SK-N-MC (cell line): ENCODE measurements at regions not wholly inside any gene's neighbourhood (a gene's known extent, or its start where the extent isn't known, plus 50 kb on each side); places are given as distances from the start of the nearest gene placed in this dataset.

Experiments
- DNase-seq: peaks from one replicate; pipeline ENCODE4 v3.0.0-alpha.2; 2011; ENCODE audit warnings: low read depth, low spot score
- H3K27ac ChIP-seq: fragments of 200-600 bp; sonication (generic); 2 replicates; pipeline ENCODE4 v1.5.1; 2016; ENCODE audit warnings: mixed run types
- H3K36me3 ChIP-seq: fragments of 200-600 bp; sonication (generic); 2 replicates; pipeline ENCODE4 v1.6.1; 2017; ENCODE audit warnings: antibody characterized with exemption, low read length, mixed read lengths; ENCODE audit not compliant: insufficient read depth
- H3K4me3 ChIP-seq: fragments of 200-600 bp; sonication (generic); 2 replicates; pipeline ENCODE4 v1.5.1; 2016
- H3K9ac ChIP-seq: fragments of 200-600 bp; sonication (generic); 2 replicates; pipeline ENCODE4 v1.8.0; 2017; ENCODE audit warnings: mixed run types, mixed read lengths; ENCODE audit not compliant: insufficient read length
- H3K9me3 ChIP-seq: fragments of 200-600 bp; sonication (generic); 2 replicates; pipeline ENCODE4 v1.6.1; 2017; ENCODE audit warnings: low read depth, mild to moderate bottlenecking, antibody characterized with exemption, low read length, moderate library complexity, mixed read lengths
- EZH2 ChIP-seq: fragments of 200-600 bp; sonication (generic); IDR thresholded peaks from one replicate; pipeline ENCODE4 v1.6.1; 2017; ENCODE audit warnings: antibody characterized with exemption
- FOXP2 ChIP-seq: optimal IDR thresholded peaks from 2 replicates; pipeline ENCODE3; 2011; ENCODE audit warnings: mild to moderate bottlenecking, moderate library complexity; ENCODE audit not compliant: insufficient read depth; ENCODE audit errors: extremely low read length, control extremely low read depth
- POLR2AphosphoS5 ChIP-seq: IDR thresholded peaks from 2 replicates; pipeline ENCODE4 v1.6.1; 2012; ENCODE audit warnings: mild to moderate bottlenecking, low read depth, low read length, borderline replicate concordance

DNA sequence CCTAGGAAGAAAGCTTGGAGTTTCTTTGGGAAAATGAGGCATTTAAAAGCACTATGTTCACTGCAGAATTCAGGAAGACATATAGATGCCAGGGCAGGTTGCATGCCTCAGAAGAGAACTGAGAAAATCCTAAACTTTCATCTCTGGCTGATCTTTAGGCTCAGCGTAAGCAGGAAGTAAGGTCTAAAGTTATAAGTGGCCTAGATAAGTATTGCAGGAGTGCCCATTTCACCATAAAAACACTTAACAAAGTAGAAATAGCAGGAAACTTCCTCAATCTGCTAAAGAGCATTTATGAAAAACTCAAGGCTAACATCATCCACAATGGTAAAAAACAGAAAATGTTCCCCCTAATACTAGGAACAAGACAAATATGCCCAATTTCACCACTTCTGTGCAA, 320.3 kb downstream of the BMP2 start:
- Histone ChIP-seq H3K36me3 (no peaks in the 10 kb centered on the region), H3K4me3 (no peak overlapping the region), H3K27ac (no peak overlapping the region), H3K9me3 (no peaks in the 10 kb centered on the region), H3K9ac (no peak overlapping the region)
- TF ChIP-seq EZH2 = no peak
- no peak for TF ChIP-seq POLR2AphosphoS5
- TF ChIP-seq FOXP2 = no peak
- DNase-seq = no peak

DNA sequence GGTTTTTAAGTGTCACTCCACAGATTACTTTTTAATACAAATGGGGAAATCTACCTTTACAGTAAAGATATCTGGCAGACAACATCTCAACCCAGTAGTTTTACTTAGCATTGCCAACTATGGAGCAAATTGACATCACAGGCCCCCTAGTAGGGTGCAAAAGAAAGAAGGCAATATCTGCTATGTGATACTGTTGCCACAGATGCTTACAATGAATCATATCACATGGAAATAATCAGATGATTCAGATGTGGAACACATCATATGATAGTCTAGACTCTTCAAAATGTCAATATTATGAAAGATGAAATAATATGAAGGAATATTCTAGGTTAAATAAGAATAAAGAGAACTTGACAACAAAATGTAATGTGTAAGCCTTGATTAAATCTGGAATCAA, 322.5 kb downstream of the BMP2 start:
- DNase-seq = no peak
- no peak overlapping the region for H3K4me3 ChIP-seq
- TF ChIP-seq POLR2AphosphoS5 (no peak), EZH2 (no peak), FOXP2 (no peak)
- H3K36me3 ChIP-seq = no peaks in the 10 kb centered on the region
- no peaks in the 10 kb centered on the region for H3K9me3 ChIP-seq
- H3K27ac ChIP-seq = no peak overlapping the region
- no peak overlapping the region for H3K9ac ChIP-seq

DNA sequence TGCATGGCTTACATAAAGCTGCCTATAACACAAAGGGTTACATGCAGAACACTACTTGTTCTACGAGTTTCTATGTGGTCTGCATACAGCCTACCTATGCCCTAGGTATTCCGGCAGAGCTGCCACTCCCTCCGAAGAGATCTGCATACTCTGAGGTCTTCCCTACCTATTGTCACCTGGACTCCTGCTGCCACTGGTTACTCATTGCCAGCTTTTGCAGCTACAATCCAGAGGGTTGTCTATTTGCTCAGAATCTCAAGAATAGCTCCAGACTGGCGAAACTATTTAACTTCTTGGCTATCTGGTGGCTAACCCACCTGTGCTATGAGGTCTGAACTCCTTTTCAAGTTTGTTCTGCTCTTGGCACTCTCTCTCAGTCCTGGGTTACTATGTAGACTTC, 323.3 kb downstream of the BMP2 start:
- H3K36me3 ChIP-seq = no peaks in the 10 kb centered on the region
- TF ChIP-seq POLR2AphosphoS5 (no peak), FOXP2 (no peak), EZH2 (no peak)
- no peak for DNase-seq
- H3K4me3 ChIP-seq = no peak overlapping the region
- H3K9ac ChIP-seq = no peak overlapping the region
- H3K9me3 ChIP-seq = no peaks in the 10 kb centered on the region
- no peak overlapping the region for H3K27ac ChIP-seq

DNA sequence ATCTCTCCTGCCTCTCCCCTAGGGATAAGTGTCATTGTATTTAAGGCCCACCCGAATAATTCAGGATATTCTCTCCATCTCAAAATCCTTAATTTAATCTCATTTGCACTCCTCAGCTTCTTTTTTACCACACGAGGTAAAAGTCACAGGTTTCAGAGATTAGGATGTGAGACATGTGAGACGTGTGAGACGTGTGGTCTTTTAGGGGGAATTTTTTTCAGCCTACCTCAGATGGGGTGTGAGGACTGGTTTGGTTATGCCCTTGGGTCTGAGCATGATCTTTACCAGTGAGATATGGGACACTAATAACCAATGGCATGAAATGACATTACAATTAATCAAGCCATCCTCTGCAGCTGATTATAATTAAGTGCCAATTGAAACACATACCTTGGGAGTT, 324.2 kb downstream of the BMP2 start:
- Histone ChIP-seq H3K9me3 (no peaks in the 10 kb centered on the region), H3K27ac (no peak overlapping the region), H3K4me3 (no peak overlapping the region), H3K36me3 (no peaks in the 10 kb centered on the region), H3K9ac (no peak overlapping the region)
- no peak for DNase-seq
- TF ChIP-seq FOXP2 (no peak), EZH2 (no peak), POLR2AphosphoS5 (no peak)

DNA sequence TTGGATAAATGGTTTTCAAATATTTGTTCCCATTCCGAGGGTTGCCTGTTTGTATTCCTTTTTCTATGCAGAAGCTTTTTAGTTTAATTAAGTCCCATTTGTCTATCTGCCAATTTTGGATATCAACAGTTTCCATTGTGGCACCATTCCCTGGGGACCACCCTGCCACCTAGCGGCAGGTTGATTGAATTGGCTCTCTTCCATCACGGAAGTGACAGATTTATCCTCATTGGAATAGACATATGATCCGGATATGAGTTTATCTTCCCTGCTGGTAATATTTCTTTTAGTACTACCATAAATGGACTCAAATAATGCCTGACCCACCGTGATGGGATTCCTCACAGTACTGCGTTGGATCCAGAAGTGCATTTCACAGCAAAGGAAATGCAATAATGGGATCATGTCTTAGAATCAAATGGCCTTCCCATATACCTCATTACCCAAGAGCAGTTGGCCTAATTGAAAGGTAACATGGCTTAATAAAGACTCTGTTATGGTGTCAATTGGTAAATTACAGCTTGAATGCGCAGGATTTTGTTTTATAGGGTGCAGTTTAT, 327.0 kb downstream of the BMP2 start:
- Histone ChIP-seq H3K9me3 (no peaks in the 10 kb centered on the region), H3K4me3 (no peak overlapping the region), H3K36me3 (no peaks in the 10 kb centered on the region), H3K27ac (no peak overlapping the region), H3K9ac (no peak overlapping the region)
- no peak for TF ChIP-seq FOXP2
- no peak for TF ChIP-seq POLR2AphosphoS5
- TF ChIP-seq EZH2 = no peak
- DNase-seq = peak; percentile 2

DNA sequence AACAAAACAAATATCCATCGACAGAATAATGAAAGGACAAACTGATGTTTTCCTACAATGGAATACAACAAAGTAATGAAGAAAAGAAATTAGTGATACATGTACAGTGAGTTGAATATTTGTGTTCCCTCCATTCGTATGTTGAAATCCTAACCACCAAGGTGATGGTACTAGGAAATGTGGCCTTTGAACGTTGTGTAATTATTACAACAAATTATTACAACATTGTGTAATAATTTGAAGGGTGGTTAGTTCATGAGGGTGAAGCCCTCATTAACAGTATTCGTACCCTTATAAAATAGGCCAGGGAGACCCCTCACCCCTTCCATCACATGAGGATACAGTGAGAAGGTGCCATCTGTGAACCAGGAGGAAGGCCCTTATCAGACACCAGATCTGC, 339.4 kb downstream of the BMP2 start:
- Histone ChIP-seq H3K9me3 (no peaks in the 10 kb centered on the region), H3K27ac (no peak overlapping the region), H3K36me3 (no peaks in the 10 kb centered on the region), H3K9ac (no peak overlapping the region), H3K4me3 (no peak overlapping the region)
- DNase-seq = no peak
- TF ChIP-seq POLR2AphosphoS5 = no peak

DNA sequence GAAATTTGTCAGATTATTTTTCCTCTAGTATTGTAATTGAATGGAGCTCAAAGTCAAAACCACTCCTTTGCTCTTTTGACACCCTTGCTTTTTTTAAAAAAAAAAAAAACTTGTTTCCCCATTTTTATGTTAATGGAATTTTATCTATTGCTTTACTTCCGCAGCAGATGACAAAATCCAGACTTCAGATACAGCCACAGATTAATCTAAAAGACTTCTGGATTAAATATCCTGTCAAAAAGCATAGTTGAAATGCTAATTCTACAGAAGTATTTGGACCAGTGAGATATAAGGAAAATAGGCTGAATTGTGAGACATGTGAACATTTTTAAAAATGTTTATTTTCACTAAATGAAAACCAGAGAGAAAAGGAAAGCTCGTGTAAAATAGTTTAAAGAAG, 341.4 kb downstream of the BMP2 start:
- H3K36me3 ChIP-seq = no peaks in the 10 kb centered on the region
- H3K9me3 ChIP-seq = no peaks in the 10 kb centered on the region
- no peak overlapping the region for H3K4me3 ChIP-seq
- no peak for DNase-seq
- H3K27ac ChIP-seq = no peak overlapping the region
- no peak overlapping the region for H3K9ac ChIP-seq
- no peak for TF ChIP-seq FOXP2
- no peak for TF ChIP-seq POLR2AphosphoS5
- no peak for TF ChIP-seq EZH2

DNA sequence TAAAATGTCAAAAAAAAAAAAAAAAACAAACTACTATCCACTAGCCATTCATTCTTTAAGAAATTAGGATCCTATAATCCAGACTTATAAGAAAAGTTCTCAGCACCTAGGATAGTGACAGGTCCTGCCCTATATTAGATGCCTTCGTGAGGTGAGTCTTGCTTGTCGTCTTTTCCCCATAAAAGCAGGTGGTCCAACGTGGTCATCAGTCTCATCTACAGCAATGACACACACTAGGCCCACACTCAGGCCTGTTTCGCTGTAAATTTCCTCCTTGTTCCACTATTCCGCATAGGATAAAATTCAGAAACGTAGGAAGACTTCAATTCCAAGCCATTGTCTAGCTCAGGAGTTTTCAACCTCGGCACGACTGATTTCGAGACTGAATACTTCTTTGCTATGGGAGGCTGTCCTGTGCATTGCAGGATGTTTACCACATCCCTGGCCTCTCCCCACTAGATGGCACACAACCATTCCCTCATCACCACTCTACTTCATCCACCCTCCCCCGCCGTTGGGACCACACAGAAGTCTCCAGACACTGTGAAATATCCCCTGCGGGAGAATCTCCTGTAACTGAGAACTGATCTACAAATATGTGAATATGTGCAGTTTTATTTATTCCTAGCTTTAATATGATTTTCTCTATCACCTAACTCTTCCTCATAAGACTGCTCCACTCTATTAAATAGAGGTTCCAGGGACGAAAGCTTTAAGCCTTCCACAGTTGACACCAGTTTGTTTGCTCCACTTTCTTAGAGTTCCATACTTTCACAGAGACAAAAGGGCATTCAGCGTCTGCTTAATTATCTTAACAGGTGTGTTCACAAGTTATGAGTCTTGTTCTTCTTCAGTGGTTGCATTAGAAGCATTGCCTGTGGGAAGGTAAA, 346.3 kb downstream of the BMP2 start:
- no peaks in the 10 kb centered on the region for H3K9me3 ChIP-seq
- no peak overlapping the region for H3K9ac ChIP-seq
- no peaks in the 10 kb centered on the region for H3K36me3 ChIP-seq
- no peak overlapping the region for H3K27ac ChIP-seq
- peak; percentile 1 for DNase-seq
- TF ChIP-seq FOXP2 (no peak), EZH2 (no peak), POLR2AphosphoS5 (no peak)
- no peak overlapping the region for H3K4me3 ChIP-seq

DNA sequence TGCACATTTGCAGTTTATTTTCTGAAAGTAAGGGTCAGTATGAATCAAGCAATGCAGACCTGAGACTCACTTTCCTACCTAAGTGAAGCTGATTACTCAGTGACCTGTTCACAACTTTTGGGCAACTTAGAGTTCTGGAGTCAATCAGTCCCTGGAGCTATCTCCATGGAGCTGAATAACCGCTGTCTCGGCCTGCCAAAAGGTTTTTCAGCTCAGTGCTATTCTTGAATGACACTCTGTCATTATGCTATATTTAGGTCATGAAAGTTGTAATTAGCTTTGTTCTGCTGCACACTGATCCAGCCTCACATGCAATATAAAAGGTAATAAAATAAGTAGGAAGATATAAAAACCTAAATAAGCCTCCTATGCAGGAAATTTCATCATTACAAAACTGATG, 356.0 kb downstream of the BMP2 start:
- Histone ChIP-seq H3K36me3 (no peaks in the 10 kb centered on the region), H3K9ac (no peak overlapping the region), H3K4me3 (no peak overlapping the region), H3K9me3 (no peaks in the 10 kb centered on the region), H3K27ac (no peak overlapping the region)
- DNase-seq = no peak
- no peak for TF ChIP-seq FOXP2
- TF ChIP-seq EZH2 = no peak
- no peak for TF ChIP-seq POLR2AphosphoS5

DNA sequence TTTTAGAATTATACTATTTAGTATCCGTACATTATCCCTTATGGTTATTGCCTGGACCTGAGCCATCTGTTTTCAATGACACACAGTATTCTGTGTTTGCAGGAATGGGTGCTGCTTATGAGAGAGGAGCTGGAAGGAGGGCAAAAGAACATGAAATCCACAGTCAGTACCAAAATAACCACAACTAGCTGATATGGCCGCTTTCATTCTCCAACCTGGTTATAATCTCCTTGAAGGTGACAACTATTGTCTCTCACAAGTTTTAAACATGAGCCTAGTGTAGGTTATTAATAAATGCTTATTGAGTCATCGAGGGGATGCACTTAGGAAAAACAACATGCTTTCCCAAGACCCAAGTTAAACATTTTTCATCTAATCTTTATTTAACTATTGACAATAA, 356.6 kb downstream of the BMP2 start:
- DNase-seq = no peak
- Histone ChIP-seq H3K27ac (no peak overlapping the region), H3K36me3 (no peaks in the 10 kb centered on the region), H3K9ac (no peak overlapping the region), H3K9me3 (no peaks in the 10 kb centered on the region), H3K4me3 (no peak overlapping the region)
- no peak for TF ChIP-seq FOXP2
- TF ChIP-seq POLR2AphosphoS5 = no peak
- TF ChIP-seq EZH2 = no peak
